ENCODE measurements at regions not wholly inside any gene's neighbourhood (a gene's known extent, or its start where the extent isn't known, plus 50 kb on each side); places are given as distances from the start of the nearest gene placed in this dataset.

DNA sequence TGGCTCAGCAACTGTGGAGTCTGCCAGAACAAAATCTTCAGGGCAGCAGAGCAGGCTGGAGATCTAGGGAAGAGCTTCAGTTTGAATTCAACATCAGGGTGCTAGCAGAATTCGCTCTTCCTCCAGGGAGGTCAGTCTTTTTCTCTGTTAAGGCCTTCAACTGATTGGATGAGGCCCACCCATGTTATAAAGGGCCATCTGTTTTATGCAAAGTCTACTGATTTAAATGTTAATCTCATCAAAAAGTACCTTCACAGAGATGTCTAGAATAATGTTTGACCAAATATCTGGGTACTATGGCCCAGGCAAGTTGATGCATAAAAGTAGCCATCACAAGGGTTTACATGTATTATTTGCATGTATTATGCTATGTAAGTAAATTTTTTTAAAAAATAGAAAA lies 378.4 kb downstream of the BTG1 start:
- TF ChIP-seq YY1 (IDR thresholded peaks at IDR 0.05; ENCODE audit: insufficient read depth, insufficient read length): no peak
- no peak for TF ChIP-seq ZNF274 (IDR thresholded peaks at IDR 0.05; ENCODE audit: low read depth, low read length)
- no peak for TF ChIP-seq SUZ12 (IDR thresholded peaks at IDR 0.05; ENCODE audit: extremely low read depth, insufficient read depth, insufficient read length)
